ENCODE measurements at regions not wholly inside any gene's neighbourhood (a gene's known extent, or its start where the extent isn't known, plus 50 kb on each side); places are given as distances from the start of the nearest gene placed in this dataset.

- no peaks in the 10 kb centered on the region for H3K9me3 ChIP-seq (ENCODE audit: low read depth)
- no peaks in the 10 kb centered on the region for H3F3A ChIP-seq (ENCODE audit: low read depth)
- no peaks in the 10 kb centered on the region for H3K27me3 Mint-ChIP-seq (ENCODE audit: insufficient read depth, low read depth)
- H3K4me3 ChIP-seq, result no peak overlapping the region
- H2AFZ ChIP-seq (replicated peaks), result no peak overlapping the region
- peaks cover under 1% of the 10 kb centered on the region for H3K9me3 Mint-ChIP-seq
- no peaks in the 10 kb centered on the region for H3K36me3 ChIP-seq
- no peak overlapping the region for H3K27ac ChIP-seq
- H3K79me2 ChIP-seq (ENCODE audit: low read depth), result no peaks in the 10 kb centered on the region
- H3K9ac ChIP-seq, result no peak overlapping the region
- DNase-seq (ENCODE audit: low spot score), result no peak
- H3K4me1 ChIP-seq, result no peaks in the 10 kb centered on the region
- no peak overlapping the region for H3K27ac Mint-ChIP-seq
- no peaks in the 10 kb centered on the region for H3K4me1 Mint-ChIP-seq
- TF ChIP-seq EZH2 (IDR thresholded peaks at IDR 0.05) (no peak), CTCF (IDR thresholded peaks at IDR 0.05) (no peak), EZH2phosphoT487 (IDR thresholded peaks at IDR 0.05) (no peak)
- H3K4me2 ChIP-seq, result no peak overlapping the region
- no peaks in the 10 kb centered on the region for H3K27me3 ChIP-seq
- H3K4me3 Mint-ChIP-seq, result no peak overlapping the region
- no peaks in the 10 kb centered on the region for H3K36me3 Mint-ChIP-seq
- H4K20me1 ChIP-seq (ENCODE audit: low read depth), result no peaks in the 10 kb centered on the region
Measured at GRCh38 chr22:35170716-35171697, 86.3 kb upstream of the HMGXB4 start.

GRCh38 chr22:35172442-35172841 is 84.9 kb upstream of the HMGXB4 start:
- TF ChIP-seq EZH2phosphoT487 (IDR thresholded peaks at IDR 0.05), result no peak
- TF ChIP-seq EZH2 (IDR thresholded peaks at IDR 0.05), result no peak
- no peak for TF ChIP-seq CTCF (IDR thresholded peaks at IDR 0.05)
- H3K4me1 ChIP-seq, result no peaks in the 10 kb centered on the region
- H3K27me3 Mint-ChIP-seq (ENCODE audit: insufficient read depth, low read depth), result no peaks in the 10 kb centered on the region
- no peak overlapping the region for H3K27ac ChIP-seq
- H3K9ac ChIP-seq, result no peak overlapping the region
- no peaks in the 10 kb centered on the region for H3K4me1 Mint-ChIP-seq
- no peak overlapping the region for H3K4me3 ChIP-seq
- no peaks in the 10 kb centered on the region for H3K36me3 ChIP-seq
- H3K27me3 ChIP-seq, result no peaks in the 10 kb centered on the region
- no peak overlapping the region for H3K27ac Mint-ChIP-seq
- no peaks in the 10 kb centered on the region for H3F3A ChIP-seq (ENCODE audit: low read depth)
- no peak for DNase-seq (ENCODE audit: low spot score)
- no peak overlapping the region for H3K4me2 ChIP-seq
- H3K36me3 Mint-ChIP-seq, result no peaks in the 10 kb centered on the region
- H3K4me3 Mint-ChIP-seq, result no peak overlapping the region
- no peaks in the 10 kb centered on the region for H4K20me1 ChIP-seq (ENCODE audit: low read depth)
- no peaks in the 10 kb centered on the region for H3K9me3 ChIP-seq (ENCODE audit: low read depth)
- no peaks in the 10 kb centered on the region for H3K79me2 ChIP-seq (ENCODE audit: low read depth)
- peaks cover 1% of the 10 kb centered on the region for H3K9me3 Mint-ChIP-seq
- no peak overlapping the region for H2AFZ ChIP-seq (replicated peaks)

GRCh38 chr22:35173655-35174054 is 83.6 kb upstream of the HMGXB4 start:
- no peak overlapping the region for H3K4me2 ChIP-seq
- H3K79me2 ChIP-seq (ENCODE audit: low read depth), result no peaks in the 10 kb centered on the region
- H3K9me3 ChIP-seq (ENCODE audit: low read depth), result no peaks in the 10 kb centered on the region
- no peaks in the 10 kb centered on the region for H3K36me3 ChIP-seq
- no peaks in the 10 kb centered on the region for H3K4me1 Mint-ChIP-seq
- DNase-seq (ENCODE audit: low spot score), result no peak
- no peak overlapping the region for H3K27ac Mint-ChIP-seq
- no peaks in the 10 kb centered on the region for H4K20me1 ChIP-seq (ENCODE audit: low read depth)
- H3K9me3 Mint-ChIP-seq, result peaks cover 1% of the 10 kb centered on the region
- no peaks in the 10 kb centered on the region for H3F3A ChIP-seq (ENCODE audit: low read depth)
- TF ChIP-seq EZH2phosphoT487 (IDR thresholded peaks at IDR 0.05) (no peak), CTCF (IDR thresholded peaks at IDR 0.05) (no peak), EZH2 (IDR thresholded peaks at IDR 0.05) (no peak)
- H3K27me3 ChIP-seq, result no peaks in the 10 kb centered on the region
- H3K4me3 Mint-ChIP-seq, result no peak overlapping the region
- no peaks in the 10 kb centered on the region for H3K27me3 Mint-ChIP-seq (ENCODE audit: insufficient read depth, low read depth)
- H3K9ac ChIP-seq, result no peak overlapping the region
- H3K4me3 ChIP-seq, result no peak overlapping the region
- no peak overlapping the region for H2AFZ ChIP-seq (replicated peaks)
- H3K4me1 ChIP-seq, result no peaks in the 10 kb centered on the region
- H3K36me3 Mint-ChIP-seq, result no peaks in the 10 kb centered on the region
- no peak overlapping the region for H3K27ac ChIP-seq

All from neural progenitor cell (in vitro differentiated cells).